ENCODE measurements at regions not wholly inside any gene's neighbourhood (a gene's known extent, or its start where the extent isn't known, plus 50 kb on each side); places are given as distances from the start of the nearest gene placed in this dataset.

DNA sequence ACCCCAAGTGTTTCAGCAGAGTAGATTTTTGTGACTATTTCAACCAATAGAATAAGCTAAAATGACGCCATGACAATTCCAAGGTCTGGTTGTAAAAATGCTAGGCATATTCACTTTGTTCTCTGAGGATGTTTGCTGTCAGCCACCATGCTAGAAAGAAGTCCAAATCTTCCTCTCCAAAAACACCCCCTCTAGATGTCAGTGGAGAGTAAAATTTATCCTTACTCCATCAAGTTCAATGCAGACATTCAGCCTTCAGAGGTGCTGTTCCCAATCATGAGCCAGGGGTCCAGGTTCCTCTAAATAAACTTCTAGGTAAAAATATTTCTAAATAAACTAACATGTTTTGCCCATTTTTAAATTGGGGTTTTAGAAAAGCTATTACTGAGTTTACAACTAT, 395.4 kb upstream of the ADAMTS5 start:
- DNase-seq = no peak
- no peak overlapping the region for H3K4me2 ChIP-seq (replicated peaks; ENCODE audit: extremely low read depth, low read length, poor library complexity, severe bottlenecking)
- no CpG with 5 or more reads among the region's 1 CpG for WGBS (ENCODE audit: insufficient coverage)
- no peaks in the 10 kb centered on the region for H3K27me3 ChIP-seq (ENCODE audit: control insufficient read depth in 2 of 2, insufficient read depth in 2 of 2, low read length in 2 of 2)
- H3K27ac Mint-ChIP-seq = no peak overlapping the region
- H3K9ac ChIP-seq (ENCODE audit: insufficient read depth, low read length, poor library complexity, severe bottlenecking) = no peak overlapping the region
- H3K4me1 ChIP-seq (ENCODE audit: control insufficient read depth in 1 of 2, insufficient read depth in 2 of 2, low read length in 2 of 2) = no peaks in the 10 kb centered on the region
- intact Hi-C loops (cut with micrococcal nuclease) = no loop called here
- no peaks in the 10 kb centered on the region for H4K20me1 ChIP-seq (ENCODE audit: insufficient read depth, low read length)
- peaks cover 1 to 4% of the 10 kb centered on the region in 2 donors for H3K9me3 ChIP-seq (replicated peaks in 1 of 2; ENCODE audit: control insufficient read depth in 1 of 2, insufficient read depth in 1 of 2, low read length in 2 of 2)
- no peak overlapping the region for H3K27ac ChIP-seq (ENCODE audit: low read depth in 1 of 2, low read length in 2 of 2)
- no peaks in the 10 kb centered on the region for H3K36me3 Mint-ChIP-seq
- H3K4me3 Mint-ChIP-seq = no peak overlapping the region
- H3K4me1 Mint-ChIP-seq = no peaks in the 10 kb centered on the region
- no peak overlapping the region for H2AFZ ChIP-seq (ENCODE audit: insufficient read depth, low read depth, low read length, poor library complexity, severe bottlenecking)
- H3K36me3 ChIP-seq (replicated peaks in 1 of 2; ENCODE audit: control insufficient read depth in 1 of 2, insufficient read depth in 2 of 2, low read length in 2 of 2) = no peaks in the 10 kb centered on the region
- TF ChIP-seq CTCF (IDR thresholded peaks at IDR 0.05) = no peak
- H3K9me3 Mint-ChIP-seq = peaks cover 0 to 11% (median 3%) of the 10 kb centered on the region in 7 donors
- H3K27me3 Mint-ChIP-seq (ENCODE audit: low read depth in 3 of 3) = peaks cover 0 to 2% (median 0%) of the 10 kb centered on the region in 3 donors
- H3K4me3 ChIP-seq (replicated peaks in 1 of 3; ENCODE audit: low read depth in 2 of 3, low read length in 3 of 3) = no peak overlapping the region
- H3K79me2 ChIP-seq (ENCODE audit: insufficient read depth, low read length) = no peaks in the 10 kb centered on the region

- Mint-ChIP-seq H3K4me1 (no peaks in the 10 kb centered on the region), H3K27me3 (ENCODE audit: low read depth in 3 of 3) (peaks cover 0 to 2% (median 0%) of the 10 kb centered on the region in 3 donors), H3K9me3 (peaks cover 0 to 4% (median 0%) of the 10 kb centered on the region in 7 donors), H3K27ac (no peak overlapping the region), H3K36me3 (no peaks in the 10 kb centered on the region), H3K4me3 (no peak overlapping the region)
- no peak overlapping the region for H3K4me2 ChIP-seq (replicated peaks; ENCODE audit: extremely low read depth, low read length, poor library complexity, severe bottlenecking)
- no peaks in the 10 kb centered on the region for H4K20me1 ChIP-seq (ENCODE audit: insufficient read depth, low read length)
- no peaks in the 10 kb centered on the region for H3K9me3 ChIP-seq (replicated peaks in 1 of 2; ENCODE audit: control insufficient read depth in 1 of 2, insufficient read depth in 1 of 2, low read length in 2 of 2)
- no peaks in the 10 kb centered on the region for H3K79me2 ChIP-seq (ENCODE audit: insufficient read depth, low read length)
- H2AFZ ChIP-seq (ENCODE audit: insufficient read depth, low read depth, low read length, poor library complexity, severe bottlenecking) = no peak overlapping the region
- H3K36me3 ChIP-seq (replicated peaks in 1 of 2; ENCODE audit: control insufficient read depth in 1 of 2, insufficient read depth in 2 of 2, low read length in 2 of 2) = no peaks in the 10 kb centered on the region
- no peak overlapping the region for H3K4me3 ChIP-seq (replicated peaks in 1 of 3; ENCODE audit: low read depth in 2 of 3, low read length in 3 of 3)
- intact Hi-C loops (cut with micrococcal nuclease) = no loop called here
- H3K9ac ChIP-seq (ENCODE audit: insufficient read depth, low read length, poor library complexity, severe bottlenecking) = no peak overlapping the region
- no peaks in the 10 kb centered on the region for H3K27me3 ChIP-seq (ENCODE audit: control insufficient read depth in 2 of 2, insufficient read depth in 2 of 2, low read length in 2 of 2)
- no peaks in the 10 kb centered on the region for H3K4me1 ChIP-seq (ENCODE audit: control insufficient read depth in 1 of 2, insufficient read depth in 2 of 2, low read length in 2 of 2)
- no peak for TF ChIP-seq CTCF (IDR thresholded peaks at IDR 0.05)
- no peak for DNase-seq
- H3K27ac ChIP-seq (ENCODE audit: low read depth in 1 of 2, low read length in 2 of 2) = no peak overlapping the region
These were observed 392.3 kb upstream of the ADAMTS5 start for GRCh38 chr21:27359141-27359540.
